GM12878 (cell line): ENCODE measurements at regions not wholly inside any gene's neighbourhood (a gene's known extent, or its start where the extent isn't known, plus 50 kb on each side); places are given as distances from the start of the nearest gene placed in this dataset.

ENCODE experiments used
- ATAC-seq: fragments of 200-7000 bp; cut with Tn5 transposase; 3 replicates; pipeline ENCODE4 v1.9.1; 2020; ENCODE audit warnings: mild to moderate bottlenecking, moderate library complexity
- BruUV-seq: library from RNA; stranded (reverse); fragments of 400-500 nt; replicated peaks from 2 replicates; lab custom pipeline; 2021; lab: Mats Ljungman, UMichigan
- CTCF ChIA-PET: fragments of 300-600 bp; sonication (Branson Sonifier 250); formaldehyde crosslinking; extraction: SDS; loops from one replicate; lab custom pipeline; 2021; ENCODE audit warnings: inconsistent platforms; lab: Yijun Ruan, JAX
- POLR2A ChIA-PET: fragments of 350-600 bp; formaldehyde crosslinking; extraction: SDS; loops from one replicate; lab custom pipeline; 2021; ENCODE audit warnings: inconsistent platforms; lab: Charles Lee
- RAD21 ChIA-PET: fragments of 300-600 bp; sonication (Branson Sonifier 250); formaldehyde crosslinking; loops from one replicate; lab custom pipeline; 2023; ENCODE audit warnings: antibody characterized with exemption; ENCODE audit not compliant: unreplicated experiment; lab: Charles Lee
- SMC1A ChIA-PET: fragments of 300-600 bp; sonication (Branson Sonifier 250); formaldehyde crosslinking; loops from one replicate; lab custom pipeline; 2023; ENCODE audit not compliant: unreplicated experiment, uncharacterized antibody; lab: Charles Lee
- DNase-seq: peaks from one replicate; pipeline ENCODE4 v3.0.0-alpha.2; 2011; ENCODE audit warnings: low read depth, low spot score
- FAIRE-seq: peaks from 3 replicates; lab custom pipeline; 2011; peaks lifted over from hg19 to GRCh38; lab: Jason Lieb, UNC
- H2AFZ ChIP-seq: 2 replicates; pipeline ENCODE4 v1.6.0; 2011; ENCODE audit warnings: low read depth, low read length, control low read depth; ENCODE audit not compliant: control insufficient read depth
- H3K27ac ChIP-seq: 2 replicates; pipeline ENCODE4 v1.5.1; 2011; ENCODE audit warnings: control low read depth; ENCODE audit not compliant: control insufficient read depth, insufficient read depth
- H3K27me3 ChIP-seq, 2 experiments: replicated peaks in 1 of 2; 2 replicates each; pipeline versions ENCODE4 v1.6.0 to v1.6.1; 2011; ENCODE audit warnings: low read length in 1 of 2; ENCODE audit not compliant: control insufficient read depth in 2 of 2, insufficient read depth in 2 of 2
- H3K36me3 ChIP-seq, 2 experiments: 2 replicates each; pipeline ENCODE4 v1.5.1; 2011; ENCODE audit warnings: low read length in 1 of 2; ENCODE audit not compliant: control insufficient read depth in 2 of 2, insufficient read depth in 2 of 2
- H3K4me1 ChIP-seq: 2 replicates; pipeline ENCODE4 v1.6.1; 2011; ENCODE audit warnings: mild to moderate bottlenecking, low read length, moderate library complexity, mixed read lengths; ENCODE audit not compliant: control insufficient read depth, insufficient read depth
- H3K4me2 ChIP-seq: 2 replicates; pipeline ENCODE4 v1.6.0; 2011; ENCODE audit warnings: control low read depth; ENCODE audit not compliant: control insufficient read depth, insufficient read depth
- H3K4me3 ChIP-seq: fragments of 200-600 bp; sonication (generic); 2 replicates; pipeline ENCODE4 v1.5.1; 2016
- H3K79me2 ChIP-seq: 2 replicates; pipeline ENCODE4 v1.6.0; 2011; ENCODE audit warnings: low read length; ENCODE audit not compliant: control insufficient read depth, insufficient read depth
- H3K9ac ChIP-seq: 2 replicates; pipeline ENCODE4 v1.8.0; 2011; ENCODE audit warnings: low read length, control low read depth, mixed read lengths; ENCODE audit not compliant: control insufficient read depth, insufficient read depth
- H3K9me3 ChIP-seq: replicated peaks from 3 replicates; pipeline ENCODE4 v1.5.1; 2011; ENCODE audit warnings: mild to moderate bottlenecking, low read length; ENCODE audit not compliant: control insufficient read depth, insufficient read depth
- H4K20me1 ChIP-seq: 2 replicates; pipeline ENCODE4 v1.6.0; 2011; ENCODE audit not compliant: control insufficient read depth, insufficient read depth
- CBX3 ChIP-seq: fragments of 200-600 bp; sonication (generic); IDR thresholded peaks from 2 replicates; pipeline ENCODE4 v1.6.1; 2016; ENCODE audit warnings: low read depth, borderline replicate concordance
- CHD2 ChIP-seq: IDR thresholded peaks from 2 replicates; pipeline ENCODE4 v1.6.1; 2011; ENCODE audit warnings: low read depth, low read length, improper control_type of control experiment, borderline replicate concordance
- LARP7 ChIP-seq: fragments of 450-650 bp; IDR thresholded peaks from 2 replicates; pipeline ENCODE4 v1.6.1; 2017; ENCODE audit warnings: mild to moderate bottlenecking
- MTA2 ChIP-seq: fragments of 450-650 bp; IDR thresholded peaks from 2 replicates; pipeline ENCODE4 v1.6.1; 2016; ENCODE audit warnings: low read depth, mild to moderate bottlenecking, moderate library complexity
- RELA ChIP-seq: fragments of 450-650 bp; IDR thresholded peaks from 2 replicates; pipeline ENCODE4 v1.8.0; 2014; ENCODE audit warnings: borderline replicate concordance; ENCODE audit not compliant: partially characterized antibody
- SMAD5 ChIP-seq: IDR thresholded peaks from 2 replicates; pipeline ENCODE4 v1.6.1; 2016; ENCODE audit warnings: antibody characterized with exemption, low read depth
- SMC3 ChIP-seq: IDR thresholded peaks from 2 replicates; pipeline ENCODE4 v1.6.1; 2011; ENCODE audit warnings: low read length, improper control_type of control experiment, borderline replicate concordance
- SUZ12 ChIP-seq: fragments of 200-600 bp; sonication (generic); IDR thresholded peaks from one replicate; pipeline ENCODE4 v1.6.1; 2018; ENCODE audit warnings: antibody characterized with exemption, mild to moderate bottlenecking; ENCODE audit not compliant: unreplicated experiment
- TARDBP ChIP-seq: IDR thresholded peaks from 2 replicates; pipeline ENCODE4 v1.6.1; 2016; ENCODE audit warnings: borderline replicate concordance
- TCF7 ChIP-seq: IDR thresholded peaks from 2 replicates; pipeline ENCODE4 v1.6.1; 2014; ENCODE audit warnings: antibody characterized with exemption, borderline replicate concordance
- WGBS: methylation state at CpG from one replicate; pipeline ENCODE4 v1.1.6; 2016; ENCODE audit warnings: low lambda C conversion rate; ENCODE audit not compliant: insufficient replicate concordance, insufficient coverage; ENCODE audit errors: missing lambda C conversion rate; 5-methylcytosine and 5-hydroxymethylcytosine counted together
- in situ Hi-C: fragments of 300-500 bp; cut with MboI; formaldehyde crosslinking; loops from 9 replicates; pipeline ENCODE4 v1.14.3; 2018; ENCODE audit warnings: mixed read lengths
- intact Hi-C: fragments of 100-400 bp; cut with micrococcal nuclease; formaldehyde crosslinking; loops from one replicate; pipeline ENCODE4 v1.14.2; 2022; ENCODE audit not compliant: unreplicated experiment
- TF ChIP-seq, protein P1 (sequence below): IDR thresholded peaks from 2 replicates; pipeline ENCODE4 v1.6.1; 2011; ENCODE audit warnings: mild to moderate bottlenecking, low read depth, low read length, moderate library complexity; ENCODE audit not compliant: insufficient replicate concordance
- TF ChIP-seq, protein P2 (sequence below): IDR thresholded peaks from 2 replicates; pipeline ENCODE4 v1.6.1; 2011; ENCODE audit warnings: low read depth, low read length, improper control_type of control experiment, borderline replicate concordance
- TF ChIP-seq, protein P3 (sequence below): fragments of 150-350 bp; IDR thresholded peaks from 2 replicates; pipeline ENCODE4 v1.6.1; 2016; ENCODE audit warnings: low read depth, low read length
- TF ChIP-seq, protein P4 (sequence below): fragments of 450-650 bp; formaldehyde crosslinking; IDR thresholded peaks from 2 replicates; pipeline ENCODE4 v1.4.0; 2020; ENCODE audit warnings: mild to moderate bottlenecking, moderate library complexity

DNA sequence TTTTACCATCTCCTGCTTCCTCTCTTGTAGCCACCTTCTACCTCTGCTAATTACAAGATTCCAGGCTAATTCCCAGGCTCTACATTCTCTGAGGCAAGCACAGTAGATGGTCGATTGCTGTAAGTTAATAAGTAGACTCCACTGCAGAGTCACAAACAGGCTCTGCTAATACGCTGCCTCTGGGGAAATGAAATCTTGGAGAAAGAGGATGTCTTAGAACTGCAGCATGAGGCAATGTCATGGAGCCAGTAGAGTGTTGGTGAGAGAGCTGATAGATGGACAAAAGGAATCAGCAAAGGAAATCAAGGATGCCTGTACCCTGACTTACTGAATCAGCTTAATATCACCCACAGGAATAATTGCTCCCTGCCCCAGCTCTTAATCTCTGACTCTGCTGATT lies 1260.3 kb downstream of the XPNPEP1 start:
- no peak for TF ChIP-seq SUZ12
- TF ChIP-seq TARDBP: no peak
- no peak for TF ChIP-seq MTA2
- TF ChIP-seq CHD2: no peak
- TF ChIP-seq, protein P1, sequence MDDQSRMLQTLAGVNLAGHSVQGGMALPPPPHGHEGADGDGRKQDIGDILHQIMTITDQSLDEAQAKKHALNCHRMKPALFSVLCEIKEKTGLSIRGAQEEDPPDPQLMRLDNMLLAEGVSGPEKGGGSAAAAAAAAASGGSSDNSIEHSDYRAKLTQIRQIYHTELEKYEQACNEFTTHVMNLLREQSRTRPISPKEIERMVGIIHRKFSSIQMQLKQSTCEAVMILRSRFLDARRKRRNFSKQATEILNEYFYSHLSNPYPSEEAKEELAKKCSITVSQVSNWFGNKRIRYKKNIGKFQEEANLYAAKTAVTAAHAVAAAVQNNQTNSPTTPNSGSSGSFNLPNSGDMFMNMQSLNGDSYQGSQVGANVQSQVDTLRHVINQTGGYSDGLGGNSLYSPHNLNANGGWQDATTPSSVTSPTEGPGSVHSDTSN: no peak
- TF ChIP-seq TCF7: no peak
- TF ChIP-seq, protein P2, sequence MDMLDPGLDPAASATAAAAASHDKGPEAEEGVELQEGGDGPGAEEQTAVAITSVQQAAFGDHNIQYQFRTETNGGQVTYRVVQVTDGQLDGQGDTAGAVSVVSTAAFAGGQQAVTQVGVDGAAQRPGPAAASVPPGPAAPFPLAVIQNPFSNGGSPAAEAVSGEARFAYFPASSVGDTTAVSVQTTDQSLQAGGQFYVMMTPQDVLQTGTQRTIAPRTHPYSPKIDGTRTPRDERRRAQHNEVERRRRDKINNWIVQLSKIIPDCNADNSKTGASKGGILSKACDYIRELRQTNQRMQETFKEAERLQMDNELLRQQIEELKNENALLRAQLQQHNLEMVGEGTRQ: no peak
- TF ChIP-seq, protein P3, sequence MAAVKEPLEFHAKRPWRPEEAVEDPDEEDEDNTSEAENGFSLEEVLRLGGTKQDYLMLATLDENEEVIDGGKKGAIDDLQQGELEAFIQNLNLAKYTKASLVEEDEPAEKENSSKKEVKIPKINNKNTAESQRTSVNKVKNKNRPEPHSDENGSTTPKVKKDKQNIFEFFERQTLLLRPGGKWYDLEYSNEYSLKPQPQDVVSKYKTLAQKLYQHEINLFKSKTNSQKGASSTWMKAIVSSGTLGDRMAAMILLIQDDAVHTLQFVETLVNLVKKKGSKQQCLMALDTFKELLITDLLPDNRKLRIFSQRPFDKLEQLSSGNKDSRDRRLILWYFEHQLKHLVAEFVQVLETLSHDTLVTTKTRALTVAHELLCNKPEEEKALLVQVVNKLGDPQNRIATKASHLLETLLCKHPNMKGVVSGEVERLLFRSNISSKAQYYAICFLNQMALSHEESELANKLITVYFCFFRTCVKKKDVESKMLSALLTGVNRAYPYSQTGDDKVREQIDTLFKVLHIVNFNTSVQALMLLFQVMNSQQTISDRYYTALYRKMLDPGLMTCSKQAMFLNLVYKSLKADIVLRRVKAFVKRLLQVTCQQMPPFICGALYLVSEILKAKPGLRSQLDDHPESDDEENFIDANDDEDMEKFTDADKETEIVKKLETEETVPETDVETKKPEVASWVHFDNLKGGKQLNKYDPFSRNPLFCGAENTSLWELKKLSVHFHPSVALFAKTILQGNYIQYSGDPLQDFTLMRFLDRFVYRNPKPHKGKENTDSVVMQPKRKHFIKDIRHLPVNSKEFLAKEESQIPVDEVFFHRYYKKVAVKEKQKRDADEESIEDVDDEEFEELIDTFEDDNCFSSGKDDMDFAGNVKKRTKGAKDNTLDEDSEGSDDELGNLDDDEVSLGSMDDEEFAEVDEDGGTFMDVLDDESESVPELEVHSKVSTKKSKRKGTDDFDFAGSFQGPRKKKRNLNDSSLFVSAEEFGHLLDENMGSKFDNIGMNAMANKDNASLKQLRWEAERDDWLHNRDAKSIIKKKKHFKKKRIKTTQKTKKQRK: no peak
- no peak for TF ChIP-seq LARP7
- no peak for TF ChIP-seq SMC3
- no peak for TF ChIP-seq CBX3
- no peak for TF ChIP-seq RELA
- TF ChIP-seq, protein P4, sequence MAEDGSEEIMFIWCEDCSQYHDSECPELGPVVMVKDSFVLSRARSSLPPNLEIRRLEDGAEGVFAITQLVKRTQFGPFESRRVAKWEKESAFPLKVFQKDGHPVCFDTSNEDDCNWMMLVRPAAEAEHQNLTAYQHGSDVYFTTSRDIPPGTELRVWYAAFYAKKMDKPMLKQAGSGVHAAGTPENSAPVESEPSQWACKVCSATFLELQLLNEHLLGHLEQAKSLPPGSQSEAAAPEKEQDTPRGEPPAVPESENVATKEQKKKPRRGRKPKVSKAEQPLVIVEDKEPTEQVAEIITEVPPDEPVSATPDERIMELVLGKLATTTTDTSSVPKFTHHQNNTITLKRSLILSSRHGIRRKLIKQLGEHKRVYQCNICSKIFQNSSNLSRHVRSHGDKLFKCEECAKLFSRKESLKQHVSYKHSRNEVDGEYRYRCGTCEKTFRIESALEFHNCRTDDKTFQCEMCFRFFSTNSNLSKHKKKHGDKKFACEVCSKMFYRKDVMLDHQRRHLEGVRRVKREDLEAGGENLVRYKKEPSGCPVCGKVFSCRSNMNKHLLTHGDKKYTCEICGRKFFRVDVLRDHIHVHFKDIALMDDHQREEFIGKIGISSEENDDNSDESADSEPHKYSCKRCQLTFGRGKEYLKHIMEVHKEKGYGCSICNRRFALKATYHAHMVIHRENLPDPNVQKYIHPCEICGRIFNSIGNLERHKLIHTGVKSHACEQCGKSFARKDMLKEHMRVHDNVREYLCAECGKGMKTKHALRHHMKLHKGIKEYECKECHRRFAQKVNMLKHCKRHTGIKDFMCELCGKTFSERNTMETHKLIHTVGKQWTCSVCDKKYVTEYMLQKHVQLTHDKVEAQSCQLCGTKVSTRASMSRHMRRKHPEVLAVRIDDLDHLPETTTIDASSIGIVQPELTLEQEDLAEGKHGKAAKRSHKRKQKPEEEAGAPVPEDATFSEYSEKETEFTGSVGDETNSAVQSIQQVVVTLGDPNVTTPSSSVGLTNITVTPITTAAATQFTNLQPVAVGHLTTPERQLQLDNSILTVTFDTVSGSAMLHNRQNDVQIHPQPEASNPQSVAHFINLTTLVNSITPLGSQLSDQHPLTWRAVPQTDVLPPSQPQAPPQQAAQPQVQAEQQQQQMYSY: no peak
- TF ChIP-seq SMAD5: no peak
- SMC1A ChIA-PET: interaction anchor here (0.9 to 1.4 kb wide), 3 partner anchors 9 to 68 kb away, joined by 3 read pairs; no protein-coding TSS in a partner anchor
- H2AFZ ChIP-seq: no peak overlapping the region
- no peaks in the 10 kb centered on the region for H3K9me3 ChIP-seq
- in situ Hi-C loops: no loop called here
- H3K4me1 ChIP-seq: no peaks in the 10 kb centered on the region
- CTCF ChIA-PET: no interaction called here
- intact Hi-C loops: no loop called here
- no peak overlapping the region for H3K4me3 ChIP-seq
- H4K20me1 ChIP-seq: no peaks in the 10 kb centered on the region
- FAIRE-seq (no peak), ATAC-seq (no peak), DNase-seq (no peak)
- POLR2A ChIA-PET: no interaction called here
- H3K4me2 ChIP-seq: no peak overlapping the region
- H3K27ac ChIP-seq: no peak overlapping the region
- H3K27me3 ChIP-seq: no peaks in the 10 kb centered on the region
- BruUV-seq: no TSS peak
- H3K79me2 ChIP-seq: no peaks in the 10 kb centered on the region
- no peaks in the 10 kb centered on the region for H3K36me3 ChIP-seq
- no peak overlapping the region for H3K9ac ChIP-seq
- 23% methylated on average over 2 of the region's 2 CpGs for WGBS
- RAD21 ChIA-PET: no interaction called here
